ENCODE measurements at regions not wholly inside any gene's neighbourhood (a gene's known extent, or its start where the extent isn't known, plus 50 kb on each side); places are given as distances from the start of the nearest gene placed in this dataset.

DNA sequence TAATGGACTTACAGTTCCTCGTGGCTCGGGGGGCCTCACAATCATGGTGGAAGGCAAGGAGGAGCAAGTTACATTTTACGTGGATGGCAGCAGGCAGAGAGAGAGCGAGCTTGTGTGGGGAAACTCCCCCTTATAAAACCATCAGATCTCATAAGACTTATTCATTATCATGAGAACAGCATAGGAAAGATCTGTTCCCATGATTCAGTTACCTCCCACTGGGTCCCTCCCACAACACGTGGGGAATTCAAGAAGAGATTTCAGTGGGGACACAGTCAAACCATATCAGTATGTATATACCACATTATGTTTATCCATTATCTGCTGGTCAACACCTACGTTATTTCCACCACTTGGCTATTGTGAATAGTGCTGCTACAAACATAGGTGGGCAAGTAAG lies 352.3 kb upstream of the B3GALT2 start:
- no peak overlapping the region for H2BK120ac ChIP-seq (ENCODE audit: insufficient read depth, low read length, poor library complexity)
- peaks cover 0 to 2% of the 10 kb centered on the region in 2 experiments for H3K4me1 ChIP-seq (ENCODE audit: control insufficient read depth in 1 of 2, insufficient read depth in 2 of 2, low read length in 2 of 2)
- no peak overlapping the region for H4K12ac ChIP-seq (ENCODE audit: low read depth, low read length)
- no peak overlapping the region for H3K23ac ChIP-seq (ENCODE audit: low read length)
- H4K8ac ChIP-seq (ENCODE audit: low read depth, low read length): no peak overlapping the region
- H3K4ac ChIP-seq (ENCODE audit: low read depth, low read length): no peak overlapping the region
- H2BK12ac ChIP-seq (ENCODE audit: low read length): no peak overlapping the region
- no peaks in the 10 kb centered on the region for H3K36me3 ChIP-seq (ENCODE audit: control insufficient read depth in 1 of 2, insufficient read depth in 2 of 2, low read length in 2 of 2)
- no peak overlapping the region for H4K91ac ChIP-seq (ENCODE audit: low read depth, low read length)
- WGBS (ENCODE audit: extremely low coverage, insufficient coverage, insufficient read length): no CpG with 5 or more reads among the region's 6 CpGs
- no peaks in the 10 kb centered on the region for H3K79me2 ChIP-seq (ENCODE audit: control insufficient read depth, insufficient read depth, low read length, poor library complexity)
- H3K4me3 ChIP-seq (ENCODE audit: low read depth, low read length): no peak overlapping the region
- H3K18ac ChIP-seq (ENCODE audit: low read length): no peak overlapping the region
- H2BK5ac ChIP-seq (ENCODE audit: low read depth, low read length, poor library complexity): no peak overlapping the region
- no peak overlapping the region for H2AFZ ChIP-seq (ENCODE audit: insufficient read depth, low read length, poor library complexity)
- H3K4me2 ChIP-seq (ENCODE audit: low read length): no peak overlapping the region
- no peak for DNase-seq
- H3K9me3 ChIP-seq (ENCODE audit: insufficient read depth, low read depth, low read length): no peaks in the 10 kb centered on the region
- H3K27me3 ChIP-seq (ENCODE audit: insufficient read depth, low read length): no peaks in the 10 kb centered on the region
- no peaks in the 10 kb centered on the region for H3K79me1 ChIP-seq (ENCODE audit: low read length)
- no peak overlapping the region for H3K9ac ChIP-seq (ENCODE audit: low read length)
- H2AK5ac ChIP-seq (ENCODE audit: low read length): no peak overlapping the region
- no peak overlapping the region for H3K14ac ChIP-seq (ENCODE audit: low read length)
- no peak overlapping the region for H3K27ac ChIP-seq (ENCODE audit: low read depth, low read length)

- Histone ChIP-seq H2BK12ac (ENCODE audit: low read length) (no peak overlapping the region), H3K27ac (ENCODE audit: low read depth, low read length) (no peak overlapping the region), H3K23ac (ENCODE audit: low read length) (no peak overlapping the region), H4K12ac (ENCODE audit: low read depth, low read length) (no peak overlapping the region), H3K4me3 (ENCODE audit: low read depth, low read length) (no peak overlapping the region), H3K79me1 (ENCODE audit: low read length) (no peaks in the 10 kb centered on the region), H4K8ac (ENCODE audit: low read depth, low read length) (no peak overlapping the region), H4K91ac (ENCODE audit: low read depth, low read length) (no peak overlapping the region), H2AFZ (ENCODE audit: insufficient read depth, low read length, poor library complexity) (no peak overlapping the region), H3K4me1 (ENCODE audit: control insufficient read depth in 1 of 2, insufficient read depth in 2 of 2, low read length in 2 of 2) (peaks cover 0 to 2% of the 10 kb centered on the region in 2 experiments), H2BK5ac (ENCODE audit: low read depth, low read length, poor library complexity) (no peak overlapping the region), H3K9ac (ENCODE audit: low read length) (no peak overlapping the region), H3K27me3 (ENCODE audit: insufficient read depth, low read length) (no peaks in the 10 kb centered on the region), H3K4ac (ENCODE audit: low read depth, low read length) (no peak overlapping the region), H3K14ac (ENCODE audit: low read length) (no peak overlapping the region), H3K18ac (ENCODE audit: low read length) (no peak overlapping the region), H3K9me3 (ENCODE audit: insufficient read depth, low read depth, low read length) (no peaks in the 10 kb centered on the region), H3K4me2 (ENCODE audit: low read length) (no peak overlapping the region), H3K36me3 (ENCODE audit: control insufficient read depth in 1 of 2, insufficient read depth in 2 of 2, low read length in 2 of 2) (no peaks in the 10 kb centered on the region), H2BK120ac (ENCODE audit: insufficient read depth, low read length, poor library complexity) (no peak overlapping the region), H2AK5ac (ENCODE audit: low read length) (no peak overlapping the region), H3K79me2 (ENCODE audit: control insufficient read depth, insufficient read depth, low read length, poor library complexity) (no peaks in the 10 kb centered on the region)
- no CpG with 5 or more reads among the region's 2 CpGs for WGBS (ENCODE audit: extremely low coverage, insufficient coverage, insufficient read length)
- peak in 1 of 2 donors; percentile 32 for DNase-seq
Observed at GRCh38 chr1:193538003-193538354, 351.6 kb upstream of the B3GALT2 start.

DNA sequence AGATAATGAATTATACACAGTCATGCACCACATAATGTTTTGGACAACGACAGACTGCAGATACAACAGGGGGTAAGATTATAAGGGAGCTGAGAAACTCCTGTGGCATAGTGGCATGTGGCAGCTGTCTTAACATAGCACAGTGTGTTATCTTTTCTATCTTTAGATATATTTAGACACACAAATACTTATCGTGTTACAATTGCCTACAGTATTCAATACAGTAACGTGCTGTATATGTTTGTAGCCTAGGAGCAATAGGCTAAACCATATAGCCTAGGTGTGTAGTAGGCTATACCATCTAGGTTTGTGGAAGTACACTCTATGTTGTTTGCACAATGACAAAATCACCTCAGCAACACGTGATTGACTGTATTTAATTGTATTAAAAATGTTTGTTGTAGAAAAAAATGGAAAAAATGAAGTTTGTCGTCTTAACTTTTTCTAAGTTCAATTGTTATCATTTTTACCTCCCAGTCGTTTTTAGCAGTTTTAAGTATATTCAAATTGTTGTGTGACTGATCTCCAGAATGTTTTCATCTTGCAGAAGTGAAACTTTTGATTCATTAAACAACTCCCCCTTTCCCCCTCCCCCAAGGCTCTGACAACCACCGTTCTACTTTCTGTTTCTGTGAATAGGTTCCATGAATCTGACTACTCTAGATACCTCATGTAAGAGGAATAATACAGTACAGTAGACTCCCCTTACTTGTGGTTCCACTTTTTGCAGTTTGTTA lies 351.0 kb upstream of the B3GALT2 start:
- peak in 1 of 2 donors; percentile 15 for DNase-seq
- Histone ChIP-seq H2BK12ac (ENCODE audit: low read length) (no peak overlapping the region), H4K91ac (ENCODE audit: low read depth, low read length) (no peak overlapping the region), H3K4me1 (ENCODE audit: control insufficient read depth in 1 of 2, insufficient read depth in 2 of 2, low read length in 2 of 2) (no peaks in the 10 kb centered on the region), H2AFZ (ENCODE audit: insufficient read depth, low read length, poor library complexity) (no peak overlapping the region), H3K79me1 (ENCODE audit: low read length) (no peaks in the 10 kb centered on the region), H3K4me3 (ENCODE audit: low read depth, low read length) (no peak overlapping the region), H2BK120ac (ENCODE audit: insufficient read depth, low read length, poor library complexity) (no peak overlapping the region), H4K8ac (ENCODE audit: low read depth, low read length) (no peak overlapping the region), H3K4me2 (ENCODE audit: low read length) (no peak overlapping the region), H3K4ac (ENCODE audit: low read depth, low read length) (no peak overlapping the region), H3K79me2 (ENCODE audit: control insufficient read depth, insufficient read depth, low read length, poor library complexity) (no peaks in the 10 kb centered on the region), H3K36me3 (ENCODE audit: control insufficient read depth in 1 of 2, insufficient read depth in 2 of 2, low read length in 2 of 2) (no peaks in the 10 kb centered on the region), H3K27ac (ENCODE audit: low read depth, low read length) (no peak overlapping the region), H3K18ac (ENCODE audit: low read length) (no peak overlapping the region), H3K9ac (ENCODE audit: low read length) (no peak overlapping the region), H3K27me3 (ENCODE audit: insufficient read depth, low read length) (no peaks in the 10 kb centered on the region), H3K9me3 (ENCODE audit: insufficient read depth, low read depth, low read length) (no peaks in the 10 kb centered on the region), H3K14ac (ENCODE audit: low read length) (no peak overlapping the region), H2AK5ac (ENCODE audit: low read length) (no peak overlapping the region), H3K23ac (ENCODE audit: low read length) (no peak overlapping the region), H4K12ac (ENCODE audit: low read depth, low read length) (no peak overlapping the region), H2BK5ac (ENCODE audit: low read depth, low read length, poor library complexity) (no peak overlapping the region)
- WGBS (ENCODE audit: extremely low coverage, insufficient coverage, insufficient read length): 100% methylated on average over 1 of the region's 7 CpGs

DNA sequence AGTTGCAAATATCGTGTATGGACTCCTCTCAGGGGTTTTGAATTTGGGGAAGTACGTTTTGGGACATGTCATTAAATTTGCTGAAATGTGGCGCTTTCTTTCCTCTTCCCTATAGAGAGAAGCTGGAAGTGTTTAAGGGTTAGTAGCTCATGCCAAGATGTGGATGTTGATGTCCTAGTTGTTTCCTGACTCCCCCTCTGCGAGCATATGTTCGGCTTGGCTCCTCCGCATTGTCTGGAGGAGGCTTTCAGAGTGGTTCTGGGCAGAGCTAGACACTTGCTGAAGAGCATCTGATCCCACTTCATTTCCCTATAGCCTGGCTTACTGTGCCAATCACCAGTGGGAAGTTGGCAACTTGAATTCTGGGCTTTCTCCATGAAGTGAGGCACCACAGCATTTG lies 347.4 kb upstream of the B3GALT2 start:
- no peak overlapping the region for H4K91ac ChIP-seq (ENCODE audit: low read depth, low read length)
- H3K27me3 ChIP-seq (ENCODE audit: insufficient read depth, low read length): no peaks in the 10 kb centered on the region
- WGBS (ENCODE audit: extremely low coverage, insufficient coverage, insufficient read length): no CpG with 5 or more reads among the region's 6 CpGs
- no peak overlapping the region for H3K18ac ChIP-seq (ENCODE audit: low read length)
- no peak overlapping the region for H3K27ac ChIP-seq (ENCODE audit: low read depth, low read length)
- H2BK120ac ChIP-seq (ENCODE audit: insufficient read depth, low read length, poor library complexity): no peak overlapping the region
- H2BK5ac ChIP-seq (ENCODE audit: low read depth, low read length, poor library complexity): no peak overlapping the region
- H3K4me3 ChIP-seq (ENCODE audit: low read depth, low read length): no peak overlapping the region
- no peak overlapping the region for H2AK5ac ChIP-seq (ENCODE audit: low read length)
- no peaks in the 10 kb centered on the region for H3K36me3 ChIP-seq (ENCODE audit: control insufficient read depth in 1 of 2, insufficient read depth in 2 of 2, low read length in 2 of 2)
- H3K9me3 ChIP-seq (ENCODE audit: insufficient read depth, low read depth, low read length): no peaks in the 10 kb centered on the region
- no peaks in the 10 kb centered on the region for H3K79me1 ChIP-seq (ENCODE audit: low read length)
- H3K4me2 ChIP-seq (ENCODE audit: low read length): no peak overlapping the region
- no peak overlapping the region for H3K9ac ChIP-seq (ENCODE audit: low read length)
- H4K12ac ChIP-seq (ENCODE audit: low read depth, low read length): no peak overlapping the region
- no peak overlapping the region for H4K8ac ChIP-seq (ENCODE audit: low read depth, low read length)
- no peaks in the 10 kb centered on the region for H3K79me2 ChIP-seq (ENCODE audit: control insufficient read depth, insufficient read depth, low read length, poor library complexity)
- H2AFZ ChIP-seq (ENCODE audit: insufficient read depth, low read length, poor library complexity): no peak overlapping the region
- no peak overlapping the region for H3K23ac ChIP-seq (ENCODE audit: low read length)
- no peak for DNase-seq
- no peaks in the 10 kb centered on the region for H3K4me1 ChIP-seq (ENCODE audit: control insufficient read depth in 1 of 2, insufficient read depth in 2 of 2, low read length in 2 of 2)
- H2BK12ac ChIP-seq (ENCODE audit: low read length): no peak overlapping the region
- no peak overlapping the region for H3K14ac ChIP-seq (ENCODE audit: low read length)
- no peak overlapping the region for H3K4ac ChIP-seq (ENCODE audit: low read depth, low read length)
